GM12873 (cell line): ENCODE measurements at regions not wholly inside any gene's neighbourhood (a gene's known extent, or its start where the extent isn't known, plus 50 kb on each side); places are given as distances from the start of the nearest gene placed in this dataset.

Experiments used
- TF ChIP-seq, protein P1 (sequence below): IDR thresholded peaks from 2 replicates; pipeline ENCODE4 v1.5.1; 2012; ENCODE audit warnings: low read depth, mild to moderate bottlenecking, moderate library complexity, low read length, control low read depth; ENCODE audit not compliant: insufficient read depth; ENCODE audit errors: missing control alignments

DNA sequence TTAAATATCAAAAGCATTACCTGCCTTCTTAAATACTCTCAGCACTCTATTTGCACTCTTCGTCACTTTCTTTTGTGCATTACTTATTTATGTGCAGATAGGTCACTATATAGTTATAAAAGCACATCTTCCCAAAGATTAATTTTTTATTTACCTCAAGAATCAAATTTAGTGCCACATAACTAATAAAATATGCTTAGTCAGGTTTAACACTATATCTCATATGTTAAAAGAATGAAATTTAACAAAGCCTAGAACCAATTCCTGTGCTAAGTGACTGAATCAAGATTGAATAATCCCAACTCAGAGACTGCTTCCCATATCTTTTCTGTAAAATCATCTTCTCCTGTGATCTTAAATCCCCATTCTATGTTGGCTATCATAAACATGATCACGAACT is 957.5 kb upstream of the NXPH2 start:
- TF ChIP-seq, protein P1, sequence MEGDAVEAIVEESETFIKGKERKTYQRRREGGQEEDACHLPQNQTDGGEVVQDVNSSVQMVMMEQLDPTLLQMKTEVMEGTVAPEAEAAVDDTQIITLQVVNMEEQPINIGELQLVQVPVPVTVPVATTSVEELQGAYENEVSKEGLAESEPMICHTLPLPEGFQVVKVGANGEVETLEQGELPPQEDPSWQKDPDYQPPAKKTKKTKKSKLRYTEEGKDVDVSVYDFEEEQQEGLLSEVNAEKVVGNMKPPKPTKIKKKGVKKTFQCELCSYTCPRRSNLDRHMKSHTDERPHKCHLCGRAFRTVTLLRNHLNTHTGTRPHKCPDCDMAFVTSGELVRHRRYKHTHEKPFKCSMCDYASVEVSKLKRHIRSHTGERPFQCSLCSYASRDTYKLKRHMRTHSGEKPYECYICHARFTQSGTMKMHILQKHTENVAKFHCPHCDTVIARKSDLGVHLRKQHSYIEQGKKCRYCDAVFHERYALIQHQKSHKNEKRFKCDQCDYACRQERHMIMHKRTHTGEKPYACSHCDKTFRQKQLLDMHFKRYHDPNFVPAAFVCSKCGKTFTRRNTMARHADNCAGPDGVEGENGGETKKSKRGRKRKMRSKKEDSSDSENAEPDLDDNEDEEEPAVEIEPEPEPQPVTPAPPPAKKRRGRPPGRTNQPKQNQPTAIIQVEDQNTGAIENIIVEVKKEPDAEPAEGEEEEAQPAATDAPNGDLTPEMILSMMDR = no peak

DNA sequence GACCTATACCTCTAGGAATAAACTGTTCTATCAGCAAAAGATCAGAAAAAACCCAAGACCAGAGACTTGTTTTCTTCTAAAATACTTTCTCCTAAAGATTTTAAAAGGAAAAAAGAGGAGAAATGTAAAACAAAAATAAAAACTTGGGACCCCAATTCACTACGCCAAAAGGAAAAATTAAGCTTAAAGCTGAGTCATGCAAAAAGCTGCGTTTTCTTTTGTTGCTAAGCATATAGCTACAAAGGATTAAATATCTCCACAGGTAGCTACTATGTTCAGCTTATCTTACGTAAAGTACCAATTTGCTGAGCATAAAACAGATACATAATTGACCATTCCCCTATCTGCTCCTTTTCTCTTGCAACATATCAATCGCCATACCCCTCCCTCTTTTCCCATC is 950.0 kb upstream of the NXPH2 start:
- TF ChIP-seq, protein P1 = no peak

DNA sequence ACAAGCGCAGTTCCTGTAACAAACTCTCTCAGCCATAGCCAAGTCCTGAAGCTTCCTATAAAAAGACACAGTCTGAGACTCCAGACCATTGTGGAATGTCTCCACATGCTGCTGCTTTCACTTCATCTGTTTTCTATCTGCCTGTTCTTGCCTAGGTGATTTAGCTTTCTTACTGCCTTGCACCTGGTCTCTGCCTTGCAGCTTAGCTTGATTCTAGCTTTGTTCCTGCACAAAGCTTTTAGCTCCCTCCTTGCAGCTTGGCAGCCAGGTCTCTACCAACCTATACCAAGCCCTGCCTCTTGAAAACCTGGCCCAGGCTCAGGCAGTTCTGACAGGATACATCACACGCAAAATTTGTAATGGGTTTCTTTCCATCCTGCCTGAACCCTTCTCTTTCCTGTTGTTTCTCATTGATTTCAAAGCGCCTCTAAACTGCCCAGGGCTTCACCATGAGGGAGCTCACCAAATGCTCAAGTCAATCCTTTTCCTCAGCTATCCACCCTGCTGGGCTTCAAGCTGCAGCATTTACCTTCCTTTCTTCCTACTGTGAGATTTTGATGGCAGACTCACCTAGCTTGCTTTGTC is 941.3 kb upstream of the NXPH2 start:
- TF ChIP-seq, protein P1 = no peak

DNA sequence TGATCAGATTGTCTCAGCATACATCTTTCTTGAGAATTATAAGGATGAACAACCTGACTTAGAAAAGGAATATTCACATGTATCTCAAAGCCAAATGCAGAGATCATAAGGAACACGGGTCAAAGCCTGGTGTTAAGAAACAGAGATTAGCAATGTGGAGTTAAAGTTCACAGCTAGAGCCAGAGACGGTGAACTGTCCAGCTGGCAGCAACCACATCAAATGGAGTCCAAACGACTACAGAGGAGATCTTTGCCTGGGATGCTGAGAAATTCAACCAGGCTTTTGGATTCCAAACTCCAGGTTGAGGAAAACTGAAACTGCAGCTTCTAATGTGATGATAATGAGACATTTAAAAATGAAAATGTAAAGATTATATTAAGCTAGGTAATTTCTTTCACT is 939.9 kb upstream of the NXPH2 start:
- TF ChIP-seq, protein P1 = no peak

DNA sequence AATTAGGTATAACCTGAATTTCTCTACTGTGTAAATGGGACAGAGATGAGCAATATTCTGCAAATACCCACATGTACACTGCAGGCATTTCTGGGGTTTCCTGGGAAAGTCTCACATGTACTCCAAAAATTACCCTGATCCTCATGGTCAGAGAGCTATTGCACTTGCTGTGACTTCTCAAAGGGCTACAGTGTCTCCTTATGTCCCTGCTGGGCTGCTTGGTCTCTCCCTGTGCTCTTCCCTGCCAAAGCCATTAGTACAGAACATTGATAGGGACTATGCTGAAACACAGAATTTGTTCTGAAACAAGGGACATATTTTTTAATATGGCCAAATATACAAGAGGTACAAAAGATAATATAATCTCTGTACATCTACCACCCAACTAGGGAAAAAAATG is 924.4 kb upstream of the NXPH2 start:
- TF ChIP-seq, protein P1 = no peak

DNA sequence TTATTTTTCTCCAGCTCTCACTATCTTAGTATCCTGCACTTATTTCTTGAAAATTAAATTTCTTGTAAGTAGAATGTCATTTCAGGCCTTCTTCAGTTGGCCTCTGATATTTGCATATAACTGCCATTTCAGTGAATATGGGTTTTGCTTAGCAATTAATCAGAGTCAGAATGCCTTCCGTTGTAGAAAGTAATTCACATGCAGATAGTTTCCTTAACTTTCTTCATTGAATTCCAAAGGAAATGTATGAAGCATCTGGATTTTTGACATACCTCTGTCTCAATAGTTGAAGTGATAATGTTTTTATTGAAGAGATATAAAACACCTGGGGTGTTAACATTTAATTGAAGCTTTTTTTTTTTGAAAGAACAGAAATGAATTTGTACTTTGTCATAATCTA is 914.1 kb upstream of the NXPH2 start:
- TF ChIP-seq, protein P1 = no peak

DNA sequence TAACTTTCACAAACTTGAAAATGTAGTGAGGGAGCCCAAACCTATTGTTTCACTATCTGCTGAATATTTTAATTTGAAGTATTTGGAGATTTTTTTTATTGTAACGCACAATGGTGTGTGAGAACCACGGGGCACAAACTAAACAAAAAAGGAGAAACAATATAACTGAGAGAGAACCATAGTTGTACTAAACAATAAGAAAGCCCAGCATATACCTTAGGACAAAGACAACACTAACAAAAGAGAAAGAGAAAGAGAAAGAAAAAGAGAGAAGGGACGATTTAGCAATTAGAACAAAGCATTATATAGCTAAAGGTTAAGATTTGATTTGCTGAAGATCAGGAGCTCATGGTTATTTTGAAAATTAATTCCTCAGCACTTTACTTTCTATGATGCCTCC is 906.0 kb upstream of the NXPH2 start:
- TF ChIP-seq, protein P1 = no peak
